GM12878 (cell line): ENCODE measurements at regions not wholly inside any gene's neighbourhood (a gene's known extent, or its start where the extent isn't known, plus 50 kb on each side); places are given as distances from the start of the nearest gene placed in this dataset.

Experiments
- ATAC-seq: fragments of 200-7000 bp; cut with Tn5 transposase; 3 replicates; pipeline ENCODE4 v1.9.1; 2020; ENCODE audit warnings: mild to moderate bottlenecking, moderate library complexity
- BruUV-seq: library from RNA; stranded (reverse); fragments of 400-500 nt; replicated peaks from 2 replicates; lab custom pipeline; 2021; lab: Mats Ljungman, UMichigan
- CTCF ChIA-PET: fragments of 300-600 bp; sonication (Branson Sonifier 250); formaldehyde crosslinking; extraction: SDS; loops from one replicate; lab custom pipeline; 2021; ENCODE audit warnings: inconsistent platforms; lab: Yijun Ruan, JAX
- POLR2A ChIA-PET: fragments of 350-600 bp; formaldehyde crosslinking; extraction: SDS; loops from one replicate; lab custom pipeline; 2021; ENCODE audit warnings: inconsistent platforms; lab: Charles Lee
- RAD21 ChIA-PET: fragments of 300-600 bp; sonication (Branson Sonifier 250); formaldehyde crosslinking; loops from one replicate; lab custom pipeline; 2023; ENCODE audit warnings: antibody characterized with exemption; ENCODE audit not compliant: unreplicated experiment; lab: Charles Lee
- SMC1A ChIA-PET: fragments of 300-600 bp; sonication (Branson Sonifier 250); formaldehyde crosslinking; loops from one replicate; lab custom pipeline; 2023; ENCODE audit not compliant: unreplicated experiment, uncharacterized antibody; lab: Charles Lee
- DNase-seq: peaks from one replicate; pipeline ENCODE4 v3.0.0-alpha.2; 2011; ENCODE audit warnings: low read depth, low spot score
- FAIRE-seq: peaks from 3 replicates; lab custom pipeline; 2011; peaks lifted over from hg19 to GRCh38; lab: Jason Lieb, UNC
- H2AFZ ChIP-seq: 2 replicates; pipeline ENCODE4 v1.6.0; 2011; ENCODE audit warnings: low read depth, low read length, control low read depth; ENCODE audit not compliant: control insufficient read depth
- H3K27ac ChIP-seq: 2 replicates; pipeline ENCODE4 v1.5.1; 2011; ENCODE audit warnings: control low read depth; ENCODE audit not compliant: control insufficient read depth, insufficient read depth
- H3K27me3 ChIP-seq, 2 experiments: replicated peaks in 1 of 2; 2 replicates each; pipeline versions ENCODE4 v1.6.0 to v1.6.1; 2011; ENCODE audit warnings: low read length in 1 of 2; ENCODE audit not compliant: control insufficient read depth in 2 of 2, insufficient read depth in 2 of 2
- H3K36me3 ChIP-seq, 2 experiments: 2 replicates each; pipeline ENCODE4 v1.5.1; 2011; ENCODE audit warnings: low read length in 1 of 2; ENCODE audit not compliant: control insufficient read depth in 2 of 2, insufficient read depth in 2 of 2
- H3K4me1 ChIP-seq: 2 replicates; pipeline ENCODE4 v1.6.1; 2011; ENCODE audit warnings: mild to moderate bottlenecking, low read length, moderate library complexity, mixed read lengths; ENCODE audit not compliant: control insufficient read depth, insufficient read depth
- H3K4me2 ChIP-seq: 2 replicates; pipeline ENCODE4 v1.6.0; 2011; ENCODE audit warnings: control low read depth; ENCODE audit not compliant: control insufficient read depth, insufficient read depth
- H3K4me3 ChIP-seq: fragments of 200-600 bp; sonication (generic); 2 replicates; pipeline ENCODE4 v1.5.1; 2016
- H3K79me2 ChIP-seq: 2 replicates; pipeline ENCODE4 v1.6.0; 2011; ENCODE audit warnings: low read length; ENCODE audit not compliant: control insufficient read depth, insufficient read depth
- H3K9ac ChIP-seq: 2 replicates; pipeline ENCODE4 v1.8.0; 2011; ENCODE audit warnings: low read length, control low read depth, mixed read lengths; ENCODE audit not compliant: control insufficient read depth, insufficient read depth
- H3K9me3 ChIP-seq: replicated peaks from 3 replicates; pipeline ENCODE4 v1.5.1; 2011; ENCODE audit warnings: mild to moderate bottlenecking, low read length; ENCODE audit not compliant: control insufficient read depth, insufficient read depth
- H4K20me1 ChIP-seq: 2 replicates; pipeline ENCODE4 v1.6.0; 2011; ENCODE audit not compliant: control insufficient read depth, insufficient read depth
- CBX3 ChIP-seq: fragments of 200-600 bp; sonication (generic); IDR thresholded peaks from 2 replicates; pipeline ENCODE4 v1.6.1; 2016; ENCODE audit warnings: low read depth, borderline replicate concordance
- CHD4 ChIP-seq: fragments of 200-600 bp; sonication (generic); IDR thresholded peaks from 2 replicates; pipeline ENCODE4 v1.6.1; 2016; ENCODE audit warnings: mild to moderate bottlenecking
- DPF2 ChIP-seq: fragments of 450-650 bp; IDR thresholded peaks from 2 replicates; pipeline ENCODE4 v1.6.1; 2017; ENCODE audit warnings: mild to moderate bottlenecking
- ESRRA ChIP-seq: IDR thresholded peaks from 2 replicates; pipeline ENCODE4 v1.6.1; 2012; ENCODE audit warnings: mild to moderate bottlenecking, low read length, improper control_type of control experiment
- ETV6 ChIP-seq, 2 experiments: fragments of 450-650 bp in 1 of 2; IDR thresholded peaks in 1 of 2; conservative IDR thresholded peaks in 1 of 2; 2 replicates each; pipeline ENCODE4 v1.6.1; 2014; ENCODE audit warnings: antibody characterized with exemption in 1 of 2, borderline replicate concordance in 1 of 2, low read depth in 1 of 2, mild to moderate bottlenecking in 1 of 2, moderate library complexity in 1 of 2
- IKZF1 ChIP-seq: fragments of 450-650 bp; conservative IDR thresholded peaks from 2 replicates; pipeline ENCODE4 v1.6.1; 2017; ENCODE audit warnings: antibody characterized with exemption, mild to moderate bottlenecking
- IRF4 ChIP-seq: IDR thresholded peaks from 2 replicates; pipeline ENCODE4 v1.6.1; 2011; ENCODE audit warnings: low read depth, low read length
- JUNB ChIP-seq: IDR thresholded peaks from 2 replicates; pipeline ENCODE4 v1.6.1; 2016; ENCODE audit warnings: antibody characterized with exemption, mild to moderate bottlenecking
- NR2C2 ChIP-seq: IDR thresholded peaks from 2 replicates; pipeline ENCODE4 v1.6.1; 2011; ENCODE audit warnings: borderline replicate concordance, low read depth; ENCODE audit not compliant: control insufficient read depth, insufficient read length
- POLR2AphosphoS2 ChIP-seq: IDR thresholded peaks from 2 replicates; pipeline ENCODE4 v1.6.1; 2011; ENCODE audit warnings: low read depth, mild to moderate bottlenecking, low read length, improper control_type of control experiment, moderate library complexity
- RAD51 ChIP-seq: fragments of 450-650 bp; IDR thresholded peaks from 2 replicates; pipeline ENCODE4 v1.6.1; 2016; ENCODE audit warnings: moderate library complexity, mild to moderate bottlenecking, inconsistent platforms
- STAT1 ChIP-seq: fragments of 450-650 bp; conservative IDR thresholded peaks from 2 replicates; pipeline ENCODE4 v1.6.1; 2014; ENCODE audit warnings: antibody characterized with exemption, mild to moderate bottlenecking
- SUPT20H ChIP-seq: IDR thresholded peaks from 2 replicates; pipeline ENCODE4 v1.6.1; 2011; ENCODE audit warnings: low read depth, mild to moderate bottlenecking, low read length, moderate library complexity, borderline replicate concordance; ENCODE audit not compliant: control insufficient read depth
- TAF1 ChIP-seq: IDR thresholded peaks from 2 replicates; pipeline ENCODE4 v1.6.1; 2011; ENCODE audit warnings: mild to moderate bottlenecking, low read depth, low read length, borderline replicate concordance
- TCF7 ChIP-seq: IDR thresholded peaks from 2 replicates; pipeline ENCODE4 v1.6.1; 2014; ENCODE audit warnings: antibody characterized with exemption, borderline replicate concordance
- USF2 ChIP-seq: IDR thresholded peaks from 2 replicates; pipeline ENCODE4 v1.6.1; 2011; ENCODE audit warnings: low read depth, low read length, improper control_type of control experiment, borderline replicate concordance
- ZBED1 ChIP-seq: IDR thresholded peaks from 2 replicates; pipeline ENCODE4 v1.6.1; 2016; ENCODE audit warnings: borderline replicate concordance
- ZZZ3 ChIP-seq: IDR thresholded peaks from 2 replicates; pipeline ENCODE4 v1.6.1; 2011; ENCODE audit warnings: low read depth; ENCODE audit not compliant: control insufficient read depth, insufficient read length
- WGBS: methylation state at CpG from one replicate; pipeline ENCODE4 v1.1.6; 2016; ENCODE audit warnings: low lambda C conversion rate; ENCODE audit not compliant: insufficient replicate concordance, insufficient coverage; ENCODE audit errors: missing lambda C conversion rate; 5-methylcytosine and 5-hydroxymethylcytosine counted together
- in situ Hi-C: fragments of 300-500 bp; cut with MboI; formaldehyde crosslinking; loops from 9 replicates; pipeline ENCODE4 v1.14.3; 2018; ENCODE audit warnings: mixed read lengths
- intact Hi-C: fragments of 100-400 bp; cut with micrococcal nuclease; formaldehyde crosslinking; loops from one replicate; pipeline ENCODE4 v1.14.2; 2022; ENCODE audit not compliant: unreplicated experiment

- Histone ChIP-seq H3K4me1 (no peaks in the 10 kb centered on the region; the same call in 1 of the 2 replicates), H3K79me2 (no peaks in the 10 kb centered on the region), H4K20me1 (no peaks in the 10 kb centered on the region), H3K27me3 (no peaks in the 10 kb centered on the region), H2AFZ (no peak overlapping the region), H3K27ac (no peak overlapping the region), H3K4me2 (no peak overlapping the region), H3K4me3 (no peak overlapping the region), H3K9me3 (no peaks in the 10 kb centered on the region), H3K9ac (no peak overlapping the region), H3K36me3 (no peaks in the 10 kb centered on the region)
- BruUV-seq: no TSS peak
- in situ Hi-C loops: loop anchor here (5.0 to 10.0 kb wide), 3 partner anchors 124 to 594 kb away; no protein-coding TSS in a partner anchor
- ChIA-PET POLR2A (no interaction called here), SMC1A (interaction anchor here (0.8 to 2.7 kb wide), 4 partner anchors 9 to 131 kb away, joined by 3 to 15 read pairs (median 6); no protein-coding TSS in a partner anchor), RAD21 (interaction anchor here (2.8 kb wide), 1 partner anchor 130 kb away, joined by 14 read pairs; no protein-coding TSS in a partner anchor), CTCF (interaction anchor here (0.6 to 4.1 kb wide), 8 partner anchors 9 to 433 kb away, joined by 3 to 44 read pairs (median 3); no protein-coding TSS in a partner anchor)
- intact Hi-C loops: loop anchor here (1.0 to 10.0 kb wide), 3 partner anchors 81 to 954 kb away; no protein-coding TSS in a partner anchor
- ATAC-seq (no peak), FAIRE-seq (no peak), DNase-seq (no peak)
- 34% methylated on average over 4 of the region's 4 CpGs for WGBS
- no peak for TF ChIP-seq ETV6 (conservative IDR thresholded peaks at IDR 0.05 in 1 of 2, IDR thresholded peaks at IDR 0.05 in 1 of 2; ENCODE audit: borderline replicate concordance in 1 of 2, low read depth in 1 of 2)
- TF ChIP-seq POLR2AphosphoS2: no peak
- TF ChIP-seq RAD51: no peak
- TF ChIP-seq TAF1: no peak
- no peak for TF ChIP-seq DPF2
- TF ChIP-seq JUNB: no peak
- TF ChIP-seq CHD4: no peak
- TF ChIP-seq ZZZ3: no peak
- no peak for TF ChIP-seq ESRRA
- TF ChIP-seq USF2: no peak
- no peak for TF ChIP-seq CBX3
- TF ChIP-seq SUPT20H: no peak
- TF ChIP-seq NR2C2: no peak
- TF ChIP-seq IKZF1: no peak
- no peak for TF ChIP-seq ZBED1
- TF ChIP-seq STAT1: no peak
- TF ChIP-seq IRF4: no peak
- no peak for TF ChIP-seq TCF7
Observed at GRCh38 chr6:132961122-132961521, 146.8 kb downstream of the RPS12 start.
